Natural killer cell (primary cell): ENCODE measurements at regions not wholly inside any gene's neighbourhood (a gene's known extent, or its start where the extent isn't known, plus 50 kb on each side); places are given as distances from the start of the nearest gene placed in this dataset.
"Not testable (repeated sequence)": the region's sequence is repeated elsewhere in the genome, so short reads cannot be mapped to it uniquely, and the experiment has no call there.

Experiments used
- ATAC-seq, 3 donors: fragments of 150-1000 bp in 2 of 3; fragments of 200-7000 bp in 1 of 3; cut with Tn5 transposase; 1 replicate in 1 of 3; 2 replicates in 2 of 3; pipeline ENCODE4 v1.10.0; 2021; ENCODE audit warnings: mild to moderate bottlenecking in 2 of 3, moderate library complexity in 2 of 3
- DNase-seq, 2 donors: peaks; one replicate each; pipeline versions ENCODE4 v3.0.0 to v3.0.0-alpha.2; 2013 to 2021; ENCODE audit warnings: mixed read lengths in 1 of 2
- H3K27ac ChIP-seq: one replicate; pipeline ENCODE4 v1.5.1; 2013; ENCODE audit warnings: mild to moderate bottlenecking, low read length
- H3K27me3 ChIP-seq: one replicate; pipeline ENCODE4 v1.6.1; 2013; ENCODE audit warnings: low read length; ENCODE audit not compliant: control insufficient read depth, insufficient read depth
- H3K36me3 ChIP-seq: one replicate; pipeline ENCODE4 v1.6.1; 2013; ENCODE audit warnings: low read length; ENCODE audit not compliant: control insufficient read depth, insufficient read depth
- H3K4me1 ChIP-seq: one replicate; pipeline ENCODE4 v1.6.1; 2013; ENCODE audit warnings: low read length; ENCODE audit not compliant: control insufficient read depth, insufficient read depth
- H3K4me3 ChIP-seq: one replicate; pipeline ENCODE4 v1.5.1; 2013; ENCODE audit warnings: low read length
- H3K9me3 ChIP-seq: one replicate; pipeline ENCODE4 v1.6.1; 2013; ENCODE audit warnings: low read length; ENCODE audit not compliant: control insufficient read depth, insufficient read depth
- H3K27ac Mint-ChIP-seq, 2 donors: one replicate each; pipeline ENCODE4 v1.8.0; 2022; ENCODE audit warnings: mild to moderate bottlenecking in 2 of 2, mixed read lengths in 2 of 2, moderate library complexity in 1 of 2
- H3K27me3 Mint-ChIP-seq, 2 donors: one replicate each; pipeline ENCODE4 v1.8.0; 2022; ENCODE audit warnings: low read depth in 2 of 2, mixed read lengths in 2 of 2
- H3K36me3 Mint-ChIP-seq: one replicate; pipeline ENCODE4 v1.8.0; 2022; ENCODE audit warnings: mixed read lengths
- H3K4me1 Mint-ChIP-seq, 2 donors: one replicate each; pipeline ENCODE4 v1.8.0; 2022; ENCODE audit warnings: mixed read lengths in 2 of 2
- H3K4me3 Mint-ChIP-seq: one replicate; pipeline ENCODE4 v1.8.0; 2022; ENCODE audit warnings: mild to moderate bottlenecking, moderate library complexity, mixed read lengths
- H3K9me3 Mint-ChIP-seq, 2 donors: one replicate each; pipeline ENCODE4 v1.8.0; 2022; ENCODE audit warnings: mixed read lengths in 2 of 2
- WGBS: methylation state at CpG from one replicate; pipeline ENCODE4 v1.1.7; 2013; ENCODE audit warnings: missing lambda C conversion rate; ENCODE audit not compliant: insufficient coverage; 5-methylcytosine and 5-hydroxymethylcytosine counted together
- intact Hi-C: fragments of 100-400 bp; cut with micrococcal nuclease; formaldehyde crosslinking; loops from one replicate; pipeline ENCODE4 v1.14.2; 2022
- TF ChIP-seq, protein P1 (sequence below): fragments of 200-600 bp; IDR thresholded peaks from one replicate; pipeline ENCODE4 v1.8.0; 2022; ENCODE audit warnings: antibody characterized with exemption

DNA sequence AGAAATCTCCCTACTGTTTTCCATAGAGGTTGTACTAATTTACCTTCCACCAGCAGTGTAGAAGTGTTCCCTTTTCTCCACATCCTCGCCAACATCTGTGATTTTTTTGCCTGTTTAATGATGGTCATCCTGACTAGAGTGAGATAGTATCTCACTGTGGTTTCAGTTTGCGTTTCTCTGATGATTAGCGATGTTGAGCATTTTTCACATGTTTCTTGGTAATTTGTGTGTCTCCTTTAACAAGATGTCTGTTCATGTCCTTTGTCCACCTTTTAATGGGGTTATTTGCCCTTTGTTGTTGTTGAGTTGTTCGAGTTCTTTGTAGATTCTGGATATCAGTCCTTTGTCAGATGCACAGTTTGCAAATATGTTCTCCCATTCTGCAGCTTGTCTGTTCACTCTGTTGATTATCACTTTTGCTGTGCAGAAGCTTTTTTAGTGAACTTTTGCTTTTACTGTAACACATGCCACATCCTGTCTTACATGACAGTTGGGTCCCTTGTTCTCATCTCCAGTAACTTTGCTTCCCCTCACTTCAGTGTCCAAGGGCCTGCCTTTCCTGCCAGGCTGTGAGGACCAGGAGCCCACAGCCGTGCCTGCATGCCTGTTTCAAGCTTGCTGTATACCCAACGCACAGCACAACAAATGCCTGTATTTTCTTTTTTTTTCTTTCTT is 64.9 kb downstream of the SPRING1 start:
- H3K36me3 Mint-ChIP-seq, result no peaks in the 10 kb centered on the region
- Histone ChIP-seq H3K27ac (no peak overlapping the region), H3K4me1 (peaks cover 7% of the 10 kb centered on the region), H3K36me3 (no peaks in the 10 kb centered on the region), H3K9me3 (no peaks in the 10 kb centered on the region), H3K4me3 (no peak overlapping the region), H3K27me3 (no peaks in the 10 kb centered on the region)
- DNase-seq (peak in 1 of 2 donors; percentile 43), ATAC-seq (peak in 2 of 3 donors; percentile 62 to 65)
- peak overlapping the region; percentile 49 for H3K4me3 Mint-ChIP-seq
- H3K4me1 Mint-ChIP-seq, result peaks cover 15 to 22% of the 10 kb centered on the region in 2 donors
- WGBS, result 2% methylated on average over 6 of the region's 6 CpGs
- intact Hi-C loops, result no loop called here
- peaks cover 11 to 13% of the 10 kb centered on the region in 2 donors for H3K27me3 Mint-ChIP-seq
- peak overlapping the region in 1 of 2 donors; percentile 70 for H3K27ac Mint-ChIP-seq
- TF ChIP-seq, protein P1, sequence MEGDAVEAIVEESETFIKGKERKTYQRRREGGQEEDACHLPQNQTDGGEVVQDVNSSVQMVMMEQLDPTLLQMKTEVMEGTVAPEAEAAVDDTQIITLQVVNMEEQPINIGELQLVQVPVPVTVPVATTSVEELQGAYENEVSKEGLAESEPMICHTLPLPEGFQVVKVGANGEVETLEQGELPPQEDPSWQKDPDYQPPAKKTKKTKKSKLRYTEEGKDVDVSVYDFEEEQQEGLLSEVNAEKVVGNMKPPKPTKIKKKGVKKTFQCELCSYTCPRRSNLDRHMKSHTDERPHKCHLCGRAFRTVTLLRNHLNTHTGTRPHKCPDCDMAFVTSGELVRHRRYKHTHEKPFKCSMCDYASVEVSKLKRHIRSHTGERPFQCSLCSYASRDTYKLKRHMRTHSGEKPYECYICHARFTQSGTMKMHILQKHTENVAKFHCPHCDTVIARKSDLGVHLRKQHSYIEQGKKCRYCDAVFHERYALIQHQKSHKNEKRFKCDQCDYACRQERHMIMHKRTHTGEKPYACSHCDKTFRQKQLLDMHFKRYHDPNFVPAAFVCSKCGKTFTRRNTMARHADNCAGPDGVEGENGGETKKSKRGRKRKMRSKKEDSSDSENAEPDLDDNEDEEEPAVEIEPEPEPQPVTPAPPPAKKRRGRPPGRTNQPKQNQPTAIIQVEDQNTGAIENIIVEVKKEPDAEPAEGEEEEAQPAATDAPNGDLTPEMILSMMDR, result no peak
- no peaks in the 10 kb centered on the region for H3K9me3 Mint-ChIP-seq

DNA sequence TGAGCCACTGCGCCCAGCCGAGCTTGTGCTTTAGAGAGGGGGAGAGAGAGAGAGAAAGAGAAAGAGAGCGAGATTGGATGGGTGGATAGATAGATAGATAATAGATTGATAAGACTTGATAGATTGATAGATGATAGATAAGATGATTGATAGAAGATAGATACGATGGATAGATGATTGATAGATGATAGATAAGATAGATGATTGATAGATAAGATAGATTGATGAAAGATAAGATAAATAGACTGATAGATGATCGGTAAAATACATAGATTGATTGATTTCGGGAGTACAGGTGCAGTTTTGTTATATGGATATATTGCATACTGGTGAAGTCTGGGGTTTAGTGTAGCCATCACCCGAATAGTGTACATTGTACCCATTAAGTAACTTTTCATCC is 65.9 kb downstream of the SPRING1 start:
- Mint-ChIP-seq H3K27me3 (peaks cover under 1 to 5% of the 10 kb centered on the region in 2 donors), H3K27ac (no peak overlapping the region), H3K36me3 (no peaks in the 10 kb centered on the region), H3K4me1 (peaks cover 15 to 19% of the 10 kb centered on the region in 2 donors), H3K4me3 (no peak overlapping the region), H3K9me3 (no peaks in the 10 kb centered on the region)
- H3K27ac ChIP-seq, result no peak overlapping the region
- H3K4me1 ChIP-seq, result peaks cover 7% of the 10 kb centered on the region
- H3K36me3 ChIP-seq, result no peaks in the 10 kb centered on the region
- WGBS, result 96% methylated on average over 7 of the region's 7 CpGs
- no peaks in the 10 kb centered on the region for H3K27me3 ChIP-seq
- TF ChIP-seq, protein P1, result no peak
- H3K9me3 ChIP-seq, result no peaks in the 10 kb centered on the region
- intact Hi-C loops, result no loop called here
- DNase-seq (no peak), ATAC-seq (no peak)
- no peak overlapping the region for H3K4me3 ChIP-seq

DNA sequence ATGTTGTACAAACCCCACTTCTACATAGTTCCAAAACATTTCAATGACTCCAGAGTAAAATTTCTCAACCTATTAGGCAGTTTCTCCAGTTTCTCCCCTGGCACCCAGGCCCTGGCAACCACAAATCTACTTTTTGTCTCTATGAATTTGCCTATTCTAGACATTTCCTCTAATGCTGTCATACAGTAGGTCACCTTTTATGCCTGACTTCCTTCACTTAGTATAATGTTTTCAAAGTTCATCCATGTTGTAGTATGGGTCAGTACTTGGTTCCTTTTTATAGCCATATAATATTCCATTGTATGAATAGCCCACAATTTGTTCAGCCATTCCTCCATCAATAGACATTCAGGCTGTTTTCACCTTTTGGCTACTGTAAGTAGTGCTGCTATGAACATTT is 67.0 kb downstream of the SPRING1 start:
- Mint-ChIP-seq H3K27ac (no peak overlapping the region), H3K9me3 (no peaks in the 10 kb centered on the region), H3K36me3 (no peaks in the 10 kb centered on the region), H3K27me3 (peaks cover 0 to under 1% of the 10 kb centered on the region in 2 donors), H3K4me3 (no peak overlapping the region), H3K4me1 (peaks cover 15% of the 10 kb centered on the region in 2 donors)
- Histone ChIP-seq H3K27ac (no peak overlapping the region), H3K4me3 (no peak overlapping the region), H3K27me3 (no peaks in the 10 kb centered on the region), H3K4me1 (peaks cover 7% of the 10 kb centered on the region), H3K36me3 (no peaks in the 10 kb centered on the region), H3K9me3 (no peaks in the 10 kb centered on the region)
- ATAC-seq (no peak), DNase-seq (no peak)
- intact Hi-C loops, result no loop called here
- TF ChIP-seq, protein P1, result no peak

DNA sequence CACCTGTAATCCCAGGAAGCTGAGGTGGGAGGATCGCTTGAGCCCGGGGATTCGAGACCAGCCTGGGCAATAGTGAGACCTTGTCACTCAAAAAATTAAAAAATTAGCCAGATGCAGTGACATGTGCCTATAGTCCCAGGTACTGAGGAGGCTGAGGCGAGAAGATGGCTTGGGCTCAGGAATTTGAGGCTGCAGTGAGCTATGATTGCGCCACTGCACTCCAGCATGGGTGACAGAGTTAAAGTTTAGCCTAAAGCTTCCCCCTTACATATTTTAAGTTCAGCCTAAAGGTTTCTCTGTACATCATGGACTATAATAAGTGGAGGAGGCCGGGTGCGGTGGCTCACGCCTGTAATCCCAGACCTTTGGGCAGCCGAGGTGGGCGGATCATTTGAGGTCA is 70.1 kb downstream of the SPRING1 start:
- intact Hi-C loops, result no loop called here

DNA sequence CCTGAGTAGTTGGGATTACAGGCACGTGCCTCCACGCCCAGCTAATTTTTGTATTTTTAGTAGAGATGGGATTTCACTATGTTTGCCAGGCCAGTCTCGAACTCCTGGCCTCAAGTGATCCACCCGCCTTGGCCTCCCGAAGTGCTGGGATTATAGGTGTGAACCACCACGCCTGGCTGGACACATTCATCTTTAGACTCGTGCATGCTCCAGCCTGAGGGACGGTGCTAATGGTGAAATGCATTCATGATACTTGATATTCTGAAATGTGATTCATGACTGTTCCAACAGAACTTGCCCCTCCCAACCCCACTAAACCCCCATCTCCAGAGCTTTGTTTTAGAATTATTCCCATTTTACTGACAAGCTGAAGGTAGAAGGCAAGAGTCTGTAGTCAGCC is 71.0 kb downstream of the SPRING1 start:
- ATAC-seq, H3K4me1 Mint-ChIP-seq, H3K4me1 ChIP-seq, H3K27ac ChIP-seq, H3K9me3 Mint-ChIP-seq, H3K27ac Mint-ChIP-seq, DNase-seq, H3K27me3 ChIP-seq, H3K4me3 Mint-ChIP-seq, H3K4me3 ChIP-seq, H3K36me3 ChIP-seq, H3K36me3 Mint-ChIP-seq, intact Hi-C loops, H3K9me3 ChIP-seq: not testable (repeated sequence)
- WGBS, result 89% methylated on average over 7 of the region's 8 CpGs
- peaks cover 0 to 17% of the 10 kb centered on the region in 2 donors for H3K27me3 Mint-ChIP-seq

More for the DNA sequence above, 70.1 kb downstream of the SPRING1 start:
- no peak overlapping the region for H3K4me3 ChIP-seq
- no peak overlapping the region for H3K4me3 Mint-ChIP-seq
- WGBS, result 95% methylated on average over 9 of the region's 10 CpGs
- H3K27me3 Mint-ChIP-seq, result peaks cover 0 to 10% of the 10 kb centered on the region in 2 donors
- ATAC-seq (no peak), DNase-seq (no peak)
- no peaks in the 10 kb centered on the region for H3K9me3 ChIP-seq
- H3K36me3 Mint-ChIP-seq, result no peaks in the 10 kb centered on the region
- no peak overlapping the region for H3K27ac ChIP-seq
- no peaks in the 10 kb centered on the region for H3K27me3 ChIP-seq
- TF ChIP-seq, protein P1, result no peak
- no peaks in the 10 kb centered on the region for H3K4me1 ChIP-seq
- no peaks in the 10 kb centered on the region for H3K36me3 ChIP-seq
- H3K4me1 Mint-ChIP-seq, result peaks cover 2 to 5% of the 10 kb centered on the region in 2 donors
- H3K27ac Mint-ChIP-seq, result no peak overlapping the region
- no peaks in the 10 kb centered on the region for H3K9me3 Mint-ChIP-seq
